Motor neuron (in vitro differentiated cells): ENCODE measurements at regions not wholly inside any gene's neighbourhood (a gene's known extent, or its start where the extent isn't known, plus 50 kb on each side); places are given as distances from the start of the nearest gene placed in this dataset.
A peak's percentile ranks its signal among the peaks of the same experiment; 100 is the strongest.

ENCODE experiments used
- ATAC-seq, 8 experiments: fragments of 200-7000 bp; cut with Tn5 transposase; replicated peaks in 6 of 8; 2 replicates each; pipeline ENCODE4 v1.8.0; 2021; ENCODE audit warnings: mild to moderate bottlenecking in 8 of 8, moderate library complexity in 8 of 8
- H3K27ac ChIP-seq, 2 donors: fragments of 250-450 bp; sonication (Bioruptor Pico); 2 replicates each; pipeline ENCODE4 v1.9.0; 2021; ENCODE audit warnings: antibody characterized with exemption in 2 of 2, mild to moderate bottlenecking in 2 of 2, moderate library complexity in 1 of 2
- H3K4me1 ChIP-seq, 2 donors: fragments of 250-450 bp; sonication (Bioruptor Pico); replicated peaks in 1 of 2; 2 replicates each; pipeline ENCODE4 v1.6.1; 2021; ENCODE audit warnings: antibody characterized with exemption in 2 of 2, mild to moderate bottlenecking in 2 of 2, moderate library complexity in 1 of 2
- H3K4me3 ChIP-seq, 5 donors: fragments of 250-450 bp; sonication (Bioruptor Pico); 2 replicates each; pipeline ENCODE4 v1.9.0; 2021; ENCODE audit warnings: antibody characterized with exemption in 5 of 5, mild to moderate bottlenecking in 5 of 5, moderate library complexity in 4 of 5
- WGBS, 10 experiments: fragments of 450-650 bp; shearing (Covaris generic); methylation state at CpG; one replicate each; pipeline ENCODE4 v1.0.0; 2022; 5-methylcytosine and 5-hydroxymethylcytosine counted together
- in situ Hi-C, 9 experiments: fragments of 400-800 bp; cut with MboI; loops; one replicate each; pipeline ENCODE4 v1.15.0; 2021; ENCODE audit warnings: low sequenced_read_pairs in 9 of 9, low pct_unique_long_range_greater_than_20kb in 2 of 9; ENCODE audit not compliant: unreplicated experiment in 9 of 9

DNA sequence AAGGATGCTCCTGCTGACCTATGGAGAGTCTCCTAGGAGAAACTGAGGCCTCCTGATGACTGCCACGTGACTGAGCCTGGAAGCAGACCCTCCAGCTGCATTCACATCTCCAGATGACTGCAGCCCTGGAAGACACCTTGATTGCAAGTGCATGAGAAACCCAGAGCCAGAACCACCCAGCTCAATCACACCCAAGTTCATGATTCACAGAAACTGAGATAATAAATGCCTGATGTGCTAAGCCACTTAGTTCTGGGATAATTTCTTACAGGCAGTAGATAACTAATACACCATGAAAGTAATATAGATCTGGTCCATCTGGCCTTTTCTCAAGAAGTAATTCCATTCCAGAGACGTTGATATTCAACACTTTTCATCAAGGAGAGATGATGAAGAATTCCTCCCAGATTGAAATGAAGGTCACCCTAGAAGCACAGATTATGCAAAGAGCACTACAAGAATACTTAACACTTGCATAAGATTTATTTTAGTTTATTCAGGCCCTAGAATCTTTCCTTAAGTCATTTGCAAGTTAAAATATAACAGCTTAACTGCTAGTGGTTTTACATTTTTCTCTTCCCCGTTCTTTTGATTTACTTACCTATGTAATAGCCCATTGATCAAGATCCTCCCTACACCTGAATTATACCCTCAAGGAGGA, 208.2 kb upstream of the INHBA start:
- peak in 3 of 8 experiments; percentile 75 to 84 (median 81) for ATAC-seq
- WGBS, 10 experiments, result 0 to 84% (median 60%) methylated on average over 1 to 3 of the region's 3 CpGs; no CpG with 5 or more reads in 1 of the 10 experiments
- Histone ChIP-seq H3K4me3 (no peak overlapping the region), H3K27ac (no peak overlapping the region), H3K4me1 (no peaks in the 10 kb centered on the region)
- in situ Hi-C loops, result no loop called here

DNA sequence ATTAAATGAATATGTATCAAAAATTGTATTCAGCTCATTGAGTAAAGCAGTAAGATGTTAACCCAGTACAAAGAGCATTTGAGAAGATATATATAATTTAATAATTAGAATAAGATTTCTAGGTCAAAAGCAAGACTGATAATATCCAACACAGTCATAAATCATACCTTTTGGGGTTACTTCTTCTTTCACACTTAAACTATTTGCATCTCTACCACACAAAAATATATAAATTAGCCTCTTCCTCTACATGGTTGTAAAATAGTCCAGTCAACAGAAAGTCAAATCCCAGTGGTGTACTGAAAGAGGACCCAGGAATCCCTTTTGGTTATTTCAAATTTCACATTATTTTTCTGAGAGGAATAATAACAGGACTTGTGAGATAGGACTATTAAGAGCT, 204.6 kb upstream of the INHBA start:
- in situ Hi-C loops, result no loop called here
- ATAC-seq, result no peak
- H3K4me1 ChIP-seq, result no peaks in the 10 kb centered on the region
- no peak overlapping the region for H3K4me3 ChIP-seq
- H3K27ac ChIP-seq, result no peak overlapping the region

DNA sequence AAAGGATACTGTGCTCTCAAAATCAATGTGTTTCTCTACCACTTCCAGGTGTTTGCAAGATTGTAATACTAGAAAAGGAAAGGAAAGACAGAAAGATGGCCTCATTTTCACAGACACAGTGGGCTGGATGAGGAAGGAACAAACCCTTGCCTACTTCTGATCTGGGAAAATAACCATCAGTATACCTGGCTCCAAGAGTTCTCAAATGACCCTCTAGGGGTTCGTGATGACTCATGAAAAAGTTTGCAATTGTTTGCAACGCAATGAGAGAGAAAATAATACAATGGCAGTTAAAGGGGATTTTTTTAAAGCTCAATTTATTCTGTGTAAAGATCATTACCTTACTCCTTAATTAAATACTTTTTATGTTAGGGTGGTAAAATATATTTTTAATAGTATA, 197.6 kb upstream of the INHBA start:
- Histone ChIP-seq H3K4me1 (no peaks in the 10 kb centered on the region), H3K4me3 (no peak overlapping the region), H3K27ac (no peak overlapping the region)
- WGBS, 10 experiments, result 17 to 100% (median 50%) methylated on average over 1 to 2 of the region's 2 CpGs; no CpG with 5 or more reads in 3 of the 10 experiments
- in situ Hi-C loops, result no loop called here
- ATAC-seq, result no peak

DNA sequence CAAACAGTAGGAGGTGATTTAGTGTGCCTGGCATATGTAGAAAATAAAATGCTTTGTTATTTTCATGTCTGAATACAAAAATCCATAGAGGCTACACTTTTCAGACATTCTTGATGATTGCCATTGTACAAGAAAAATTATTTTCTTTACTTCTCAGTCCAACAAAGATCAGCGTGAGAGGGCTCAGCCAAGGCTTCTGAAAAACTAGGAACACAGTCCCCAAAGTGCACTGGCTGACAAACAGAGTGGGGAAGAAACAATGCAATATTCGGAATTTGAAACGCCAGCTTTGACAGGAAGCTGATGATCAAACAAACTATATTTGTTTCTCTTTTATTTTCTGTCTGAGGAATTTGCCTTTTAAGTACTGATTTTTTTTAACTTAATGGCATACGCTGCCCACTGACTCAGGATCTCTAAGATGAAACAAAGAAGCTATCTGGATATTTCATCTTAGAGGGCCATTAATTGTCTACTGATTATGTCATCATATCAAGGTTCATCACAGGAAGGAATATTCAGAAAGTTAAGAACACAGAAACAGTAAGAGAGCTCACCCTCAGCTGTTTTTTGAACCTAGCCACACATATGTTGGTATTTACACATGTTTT, 197.0 kb upstream of the INHBA start:
- in situ Hi-C loops, result no loop called here
- Histone ChIP-seq H3K4me1 (no peaks in the 10 kb centered on the region), H3K4me3 (no peak overlapping the region), H3K27ac (no peak overlapping the region)
- no peak for ATAC-seq
- 21 to 97% (median 83%) methylated on average over 1 to 4 of the region's 4 CpGs for WGBS, 10 experiments

DNA sequence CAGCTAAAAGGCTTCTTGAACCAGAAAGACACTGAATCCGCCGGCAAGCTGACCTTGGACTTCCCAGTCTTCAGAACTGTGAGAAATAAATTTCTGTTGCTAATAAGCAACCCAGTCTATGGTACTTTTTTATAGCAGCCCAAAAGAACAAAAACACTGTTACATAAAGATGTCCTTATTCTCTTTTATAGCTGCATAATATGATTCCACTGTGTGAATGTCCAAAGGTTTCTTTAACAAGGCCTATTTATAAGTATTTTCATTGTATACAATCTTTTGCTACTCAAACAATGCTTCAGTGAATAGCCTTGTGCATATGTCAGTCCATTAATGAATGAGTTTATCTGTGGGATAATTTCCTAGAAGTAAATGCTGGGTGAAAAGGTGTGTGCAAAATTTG, 190.8 kb upstream of the INHBA start:
- in situ Hi-C loops, result no loop called here
- WGBS, 10 experiments, result 95 to 100% (median 100%) methylated on average over 1 to 2 of the region's 2 CpGs; no CpG with 5 or more reads in 5 of the 10 experiments

DNA sequence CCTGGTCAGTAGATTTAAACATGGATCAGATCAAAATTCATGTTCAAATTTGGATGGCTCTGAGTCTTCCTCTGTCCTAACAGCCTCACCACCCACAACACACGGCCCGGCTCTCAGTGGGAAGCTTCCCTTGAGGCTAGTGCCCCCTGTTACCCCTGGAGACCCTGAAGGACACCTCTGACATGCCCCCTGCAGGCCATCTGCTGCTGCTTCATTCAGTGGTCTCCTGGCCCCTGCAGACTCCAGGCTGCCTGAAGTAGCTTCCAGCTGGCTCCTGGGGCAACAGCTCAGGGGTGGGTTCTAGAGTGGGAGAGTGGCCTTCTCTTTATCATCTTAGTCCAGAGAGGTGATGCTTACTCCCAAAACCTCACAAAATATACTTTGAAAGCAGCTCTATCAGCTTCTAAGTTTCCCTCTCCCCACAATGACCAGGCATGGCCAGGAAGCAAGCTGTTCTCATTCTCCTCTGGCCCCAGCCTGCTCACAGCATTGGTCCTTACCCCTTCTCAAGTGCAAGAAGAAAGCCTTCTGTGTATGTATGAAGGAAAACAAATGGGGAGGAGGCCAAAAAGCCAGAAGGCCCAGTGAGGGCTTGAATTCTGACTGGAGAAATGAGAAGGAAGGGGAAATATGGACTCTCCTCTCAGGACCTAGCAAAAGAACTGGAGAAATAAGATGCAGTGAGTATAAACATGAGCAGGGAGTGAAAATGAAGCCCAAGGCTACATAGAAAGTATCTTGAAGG, 189.6 kb upstream of the INHBA start:
- in situ Hi-C loops, result no loop called here
- H3K4me1 ChIP-seq, result no peaks in the 10 kb centered on the region
- H3K4me3 ChIP-seq, result no peak overlapping the region
- peak in 1 of 8 experiments; percentile 20 for ATAC-seq
- no peak overlapping the region for H3K27ac ChIP-seq
- 75 to 100% (median 82%) methylated on average over 1 to 2 of the region's 2 CpGs; no CpG with 5 or more reads in 7 of the 10 experiments for WGBS, 10 experiments

More for the DNA sequence above, 190.8 kb upstream of the INHBA start:
- no peak for ATAC-seq
- Histone ChIP-seq H3K4me1 (no peaks in the 10 kb centered on the region), H3K27ac (no peak overlapping the region), H3K4me3 (no peak overlapping the region)

DNA sequence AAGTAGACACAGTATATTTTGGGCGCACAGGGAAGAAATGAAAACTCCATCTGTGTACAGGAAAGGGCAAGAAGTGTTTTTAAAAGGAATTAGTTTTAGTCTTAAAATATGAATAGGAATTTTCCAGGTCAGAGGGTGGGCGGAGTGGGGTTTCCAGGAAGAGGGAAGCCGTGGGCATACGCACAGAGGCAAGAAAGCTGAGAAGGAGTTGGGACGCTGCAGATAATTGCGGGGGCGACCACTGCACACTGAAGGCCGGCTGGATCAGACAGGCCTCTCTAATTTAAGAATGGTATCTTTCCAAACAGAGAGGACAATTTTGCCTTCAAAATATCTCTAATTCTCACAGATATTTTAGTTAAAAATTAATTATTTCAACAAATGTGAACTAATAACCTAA, 189.1 kb upstream of the INHBA start:
- WGBS, 10 experiments, result 53 to 100% (median 90%) methylated on average over 1 to 8 of the region's 8 CpGs; no CpG with 5 or more reads in 2 of the 10 experiments
- no peak for ATAC-seq
- in situ Hi-C loops, result no loop called here

DNA sequence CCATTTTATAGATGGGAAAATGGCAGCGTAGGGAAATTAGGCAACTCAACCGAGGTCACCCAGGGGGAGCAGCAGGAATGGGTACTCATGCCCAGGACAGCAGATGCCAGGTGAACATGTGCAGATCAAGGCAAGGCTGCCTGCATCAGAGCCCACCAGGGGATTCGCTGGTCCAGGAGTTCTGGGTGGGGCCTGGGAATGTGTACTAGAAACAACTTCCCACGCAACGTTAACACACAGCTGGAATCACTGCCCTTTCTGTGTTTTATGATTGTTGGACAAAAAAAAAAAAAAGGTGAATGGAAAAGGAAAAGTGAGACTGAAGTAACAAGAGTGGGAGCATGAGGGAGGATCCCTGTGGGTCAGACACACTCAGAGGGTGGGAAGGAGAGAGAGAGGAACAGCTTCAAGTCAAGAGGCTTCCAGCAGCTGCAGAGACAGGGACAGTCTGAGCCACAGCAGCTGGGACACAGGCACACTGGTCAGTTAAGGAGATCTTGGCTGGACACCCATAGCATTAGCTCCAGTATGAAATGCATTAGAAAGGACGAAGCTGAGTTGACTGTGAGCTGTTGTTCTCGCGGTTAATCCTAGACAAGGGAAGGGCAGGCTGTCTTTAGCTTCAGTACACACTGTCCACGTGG, 187.9 kb upstream of the INHBA start:
- ATAC-seq, result peak in 1 of 8 experiments; percentile 14
- no peak overlapping the region for H3K4me3 ChIP-seq
- no peaks in the 10 kb centered on the region for H3K4me1 ChIP-seq
- 14 to 92% (median 77%) methylated on average over 3 to 9 of the region's 9 CpGs; no CpG with 5 or more reads in 1 of the 10 experiments for WGBS, 10 experiments
- H3K27ac ChIP-seq, result no peak overlapping the region
- in situ Hi-C loops, result no loop called here

More for the DNA sequence above, 189.1 kb upstream of the INHBA start:
- Histone ChIP-seq H3K4me3 (no peak overlapping the region), H3K27ac (no peak overlapping the region), H3K4me1 (no peaks in the 10 kb centered on the region)

DNA sequence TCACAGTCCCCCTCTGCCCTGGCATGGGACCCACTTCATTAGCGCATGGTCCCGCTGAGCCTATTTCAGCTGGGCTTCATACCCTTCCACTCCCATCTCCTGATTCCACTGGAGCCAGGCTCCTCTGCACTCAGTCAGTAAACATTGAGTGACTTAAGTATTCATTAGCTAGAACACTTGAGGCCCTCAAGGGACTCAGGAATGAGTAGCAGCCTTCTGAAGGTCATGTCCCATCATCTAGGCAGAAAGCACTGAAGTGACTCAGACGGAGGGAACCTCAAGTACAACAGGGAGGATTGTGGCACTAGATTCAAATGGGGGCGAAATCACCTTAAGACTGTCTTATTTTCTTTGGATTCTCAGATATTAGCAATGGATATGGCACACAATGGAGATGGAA, 186.6 kb upstream of the INHBA start:
- in situ Hi-C loops, result no loop called here

DNA sequence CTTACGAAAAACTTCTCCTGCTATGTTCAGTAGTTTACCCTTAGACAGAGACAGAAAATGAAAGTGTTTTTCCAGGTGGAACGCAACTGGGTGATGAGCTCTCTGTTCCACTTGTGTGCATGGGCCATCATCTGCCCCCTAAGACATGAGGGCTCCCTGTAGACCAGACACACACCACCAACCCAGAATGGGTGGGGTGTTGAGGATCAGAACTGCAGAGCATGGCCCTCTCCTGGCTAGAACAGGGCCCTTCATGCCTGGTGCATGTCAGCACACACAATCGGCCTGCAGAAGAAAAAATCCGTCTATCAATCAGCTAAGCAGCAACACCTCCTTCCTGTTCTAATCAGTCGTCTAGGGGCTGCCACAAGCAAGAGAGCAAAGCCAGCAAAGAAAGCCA, 186.2 kb upstream of the INHBA start:
- no peak overlapping the region for H3K27ac ChIP-seq
- 57 to 100% (median 83%) methylated on average over 1 to 3 of the region's 5 CpGs; no CpG with 5 or more reads in 1 of the 10 experiments for WGBS, 10 experiments
- ATAC-seq, result no peak
- no peak overlapping the region for H3K4me3 ChIP-seq
- H3K4me1 ChIP-seq, result no peaks in the 10 kb centered on the region
- in situ Hi-C loops, result no loop called here

More for the DNA sequence above, 186.6 kb upstream of the INHBA start:
- WGBS, 10 experiments, result 69 to 80% (median 70%) methylated on average over 2 to 4 of the region's 4 CpGs; no CpG with 5 or more reads in 7 of the 10 experiments
- Histone ChIP-seq H3K27ac (no peak overlapping the region), H3K4me3 (no peak overlapping the region), H3K4me1 (no peaks in the 10 kb centered on the region)
- ATAC-seq, result no peak

DNA sequence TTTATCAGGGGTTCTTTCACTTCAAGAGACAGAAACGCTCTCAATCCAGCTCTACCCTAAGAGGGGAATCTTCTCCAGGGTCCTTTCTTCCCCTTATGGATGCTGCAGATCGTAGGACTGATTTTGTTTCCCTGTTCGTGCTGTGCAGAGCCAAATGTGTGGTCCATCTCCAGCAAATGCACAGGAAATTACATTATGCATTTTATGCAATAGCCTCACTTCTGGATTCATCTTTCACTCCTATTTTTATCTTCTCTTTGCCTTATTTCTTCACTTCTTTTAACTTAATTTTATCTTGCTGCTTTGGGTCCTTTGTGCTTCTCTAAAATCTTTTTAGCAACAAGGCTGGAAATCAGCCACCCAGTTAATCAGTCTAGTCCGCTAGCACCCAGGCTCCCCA, 184.5 kb upstream of the INHBA start:
- no peak overlapping the region for H3K4me3 ChIP-seq
- in situ Hi-C loops, result no loop called here
- H3K4me1 ChIP-seq, result no peaks in the 10 kb centered on the region
- H3K27ac ChIP-seq, result no peak overlapping the region
- WGBS, 10 experiments, result 16 to 93% (median 73%) methylated on average over 2 to 4 of the region's 4 CpGs; no CpG with 5 or more reads in 2 of the 10 experiments
- peak in 1 of 8 experiments; percentile 57 for ATAC-seq

DNA sequence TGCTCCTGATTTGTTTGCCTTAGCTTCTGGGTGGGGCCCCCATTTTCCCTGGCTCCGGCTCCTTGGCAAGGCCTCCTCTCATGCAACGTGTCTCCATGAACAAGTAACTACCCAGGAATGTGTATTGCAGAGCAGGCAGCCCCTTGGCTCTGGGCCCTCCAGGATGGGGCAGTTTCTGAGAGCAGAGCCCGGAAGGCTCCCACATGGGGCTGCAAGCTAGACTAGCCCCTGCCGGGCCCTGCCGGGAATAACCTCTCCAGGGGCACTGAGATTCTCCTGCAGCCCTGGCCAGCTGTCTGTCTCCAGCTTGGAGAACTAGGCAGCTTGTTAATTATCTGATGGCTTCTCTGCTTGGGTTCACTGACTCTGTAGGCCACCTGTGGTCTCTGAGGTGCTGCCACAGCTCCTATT, 184.0 kb upstream of the INHBA start:
- no peak overlapping the region for H3K27ac ChIP-seq

More for the DNA sequence above, 184.0 kb upstream of the INHBA start:
- 0 to 90% (median 79%) methylated on average over 1 to 2 of the region's 5 CpGs; no CpG with 5 or more reads in 5 of the 10 experiments for WGBS, 10 experiments
- peak in 4 of 8 experiments; percentile 17 to 93 (median 82) for ATAC-seq
- in situ Hi-C loops, result no loop called here
- H3K4me1 ChIP-seq, result no peaks in the 10 kb centered on the region
- H3K4me3 ChIP-seq, result no peak overlapping the region
